ENCODE measurements at regions not wholly inside any gene's neighbourhood (a gene's known extent, or its start where the extent isn't known, plus 50 kb on each side); places are given as distances from the start of the nearest gene placed in this dataset.

- no peak for DNase-seq
- Histone ChIP-seq H3K36me3 (replicated peaks) (no peaks in the 10 kb centered on the region), H3K27me3 (replicated peaks) (no peaks in the 10 kb centered on the region), H3K27ac (no peak overlapping the region), H3K4me3 (ENCODE audit: low read depth, low read length) (no peak overlapping the region)
- TF ChIP-seq, protein P1, sequence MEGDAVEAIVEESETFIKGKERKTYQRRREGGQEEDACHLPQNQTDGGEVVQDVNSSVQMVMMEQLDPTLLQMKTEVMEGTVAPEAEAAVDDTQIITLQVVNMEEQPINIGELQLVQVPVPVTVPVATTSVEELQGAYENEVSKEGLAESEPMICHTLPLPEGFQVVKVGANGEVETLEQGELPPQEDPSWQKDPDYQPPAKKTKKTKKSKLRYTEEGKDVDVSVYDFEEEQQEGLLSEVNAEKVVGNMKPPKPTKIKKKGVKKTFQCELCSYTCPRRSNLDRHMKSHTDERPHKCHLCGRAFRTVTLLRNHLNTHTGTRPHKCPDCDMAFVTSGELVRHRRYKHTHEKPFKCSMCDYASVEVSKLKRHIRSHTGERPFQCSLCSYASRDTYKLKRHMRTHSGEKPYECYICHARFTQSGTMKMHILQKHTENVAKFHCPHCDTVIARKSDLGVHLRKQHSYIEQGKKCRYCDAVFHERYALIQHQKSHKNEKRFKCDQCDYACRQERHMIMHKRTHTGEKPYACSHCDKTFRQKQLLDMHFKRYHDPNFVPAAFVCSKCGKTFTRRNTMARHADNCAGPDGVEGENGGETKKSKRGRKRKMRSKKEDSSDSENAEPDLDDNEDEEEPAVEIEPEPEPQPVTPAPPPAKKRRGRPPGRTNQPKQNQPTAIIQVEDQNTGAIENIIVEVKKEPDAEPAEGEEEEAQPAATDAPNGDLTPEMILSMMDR (IDR thresholded peaks at IDR 0.05; ENCODE audit: low read depth, low read length, missing control alignments) = no peak
- in situ Hi-C loops (cut with HindIII; ENCODE audit: low pct_ligation_motif_present, low sequenced_read_pairs) = no loop called here
Measured at GRCh38 chr7:18202315-18203045, 174.8 kb upstream of the PRPS1L1 start.

DNA sequence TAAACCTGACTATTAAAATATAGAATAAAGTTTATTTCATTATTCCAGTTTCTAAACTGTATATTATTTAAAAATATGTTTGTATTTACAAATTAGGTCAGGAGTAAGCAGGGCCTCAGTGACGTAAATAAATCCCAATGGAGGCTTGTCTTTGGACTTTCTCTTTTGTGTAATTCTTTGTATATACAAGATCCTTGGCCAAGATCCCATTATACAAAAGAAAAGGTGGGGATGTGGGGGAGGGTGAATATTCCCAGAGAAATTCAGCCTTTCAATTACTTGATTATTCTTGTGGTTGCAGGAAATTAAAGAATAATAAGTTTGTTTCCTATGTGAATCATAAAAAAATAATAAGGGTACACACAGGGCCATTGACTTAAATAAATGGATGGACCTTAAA is 178.7 kb upstream of the PRPS1L1 start:
- TF ChIP-seq, protein P1 (IDR thresholded peaks at IDR 0.05; ENCODE audit: low read depth, low read length, missing control alignments) = no peak
- H3K4me3 ChIP-seq (ENCODE audit: low read depth, low read length) = no peak overlapping the region
- no peaks in the 10 kb centered on the region for H3K36me3 ChIP-seq (replicated peaks)
- DNase-seq = no peak
- no peaks in the 10 kb centered on the region for H3K27me3 ChIP-seq (replicated peaks)
- in situ Hi-C loops (cut with HindIII; ENCODE audit: low pct_ligation_motif_present, low sequenced_read_pairs) = no loop called here
- no peak overlapping the region for H3K27ac ChIP-seq

GRCh38 chr7:18208921-18209320 is 181.3 kb upstream of the PRPS1L1 start:
- Histone ChIP-seq H3K27ac (no peak overlapping the region), H3K36me3 (replicated peaks) (no peaks in the 10 kb centered on the region), H3K4me3 (ENCODE audit: low read depth, low read length) (no peak overlapping the region), H3K27me3 (replicated peaks) (no peaks in the 10 kb centered on the region)
- TF ChIP-seq, protein P1 (IDR thresholded peaks at IDR 0.05; ENCODE audit: low read depth, low read length, missing control alignments) = no peak
- DNase-seq = no peak
- in situ Hi-C loops (cut with HindIII; ENCODE audit: low pct_ligation_motif_present, low sequenced_read_pairs) = no loop called here

GRCh38 chr7:18210377-18210776 is 182.7 kb upstream of the PRPS1L1 start:
- DNase-seq = no peak
- TF ChIP-seq, protein P1 (IDR thresholded peaks at IDR 0.05; ENCODE audit: low read depth, low read length, missing control alignments) = no peak
- Histone ChIP-seq H3K4me3 (ENCODE audit: low read depth, low read length) (no peak overlapping the region), H3K27ac (no peak overlapping the region), H3K36me3 (replicated peaks) (no peaks in the 10 kb centered on the region), H3K27me3 (replicated peaks) (no peaks in the 10 kb centered on the region)
- in situ Hi-C loops (cut with HindIII; ENCODE audit: low pct_ligation_motif_present, low sequenced_read_pairs) = no loop called here

GRCh38 chr7:18210788-18211187 is 183.1 kb upstream of the PRPS1L1 start:
- no peak overlapping the region for H3K27ac ChIP-seq
- in situ Hi-C loops (cut with HindIII; ENCODE audit: low pct_ligation_motif_present, low sequenced_read_pairs) = no loop called here
- no peak for DNase-seq
- no peak overlapping the region for H3K4me3 ChIP-seq (ENCODE audit: low read depth, low read length)
- TF ChIP-seq, protein P1 (IDR thresholded peaks at IDR 0.05; ENCODE audit: low read depth, low read length, missing control alignments) = no peak
- H3K27me3 ChIP-seq (replicated peaks) = no peaks in the 10 kb centered on the region
- no peaks in the 10 kb centered on the region for H3K36me3 ChIP-seq (replicated peaks)

DNA sequence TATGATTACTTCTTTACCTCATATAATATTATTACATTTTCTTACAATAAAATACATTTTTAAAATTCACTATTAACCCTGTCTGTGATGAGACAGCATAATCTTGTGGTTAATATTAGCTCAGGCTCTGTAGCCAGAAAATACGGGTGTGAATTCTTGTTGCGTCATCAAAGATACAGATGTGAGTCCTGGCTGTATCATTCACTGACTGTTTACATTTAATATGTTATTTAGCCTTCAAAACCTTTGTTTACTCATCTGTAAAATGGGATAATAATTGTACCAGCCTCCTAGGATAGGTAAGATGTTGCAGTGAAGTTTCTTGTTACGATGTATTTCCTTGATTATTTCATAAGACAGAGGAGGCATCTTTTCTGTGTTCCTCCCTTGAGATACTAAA is 184.7 kb upstream of the PRPS1L1 start:
- TF ChIP-seq, protein P1 (IDR thresholded peaks at IDR 0.05; ENCODE audit: low read depth, low read length, missing control alignments) = no peak
- Histone ChIP-seq H3K27me3 (replicated peaks) (no peaks in the 10 kb centered on the region), H3K4me3 (ENCODE audit: low read depth, low read length) (no peak overlapping the region), H3K36me3 (replicated peaks) (no peaks in the 10 kb centered on the region), H3K27ac (no peak overlapping the region)
- in situ Hi-C loops (cut with HindIII; ENCODE audit: low pct_ligation_motif_present, low sequenced_read_pairs) = no loop called here
- no peak for DNase-seq
